GM12878 (cell line): ENCODE measurements at regions not wholly inside any gene's neighbourhood (a gene's known extent, or its start where the extent isn't known, plus 50 kb on each side); places are given as distances from the start of the nearest gene placed in this dataset.

Source experiments
- ATAC-seq: fragments of 200-7000 bp; cut with Tn5 transposase; 3 replicates; pipeline ENCODE4 v1.9.1; 2020; ENCODE audit warnings: mild to moderate bottlenecking, moderate library complexity
- BruUV-seq: library from RNA; stranded (reverse); fragments of 400-500 nt; replicated peaks from 2 replicates; lab custom pipeline; 2021; lab: Mats Ljungman, UMichigan
- CTCF ChIA-PET: fragments of 300-600 bp; sonication (Branson Sonifier 250); formaldehyde crosslinking; extraction: SDS; loops from one replicate; lab custom pipeline; 2021; ENCODE audit warnings: inconsistent platforms; lab: Yijun Ruan, JAX
- POLR2A ChIA-PET: fragments of 350-600 bp; formaldehyde crosslinking; extraction: SDS; loops from one replicate; lab custom pipeline; 2021; ENCODE audit warnings: inconsistent platforms; lab: Charles Lee
- RAD21 ChIA-PET: fragments of 300-600 bp; sonication (Branson Sonifier 250); formaldehyde crosslinking; loops from one replicate; lab custom pipeline; 2023; ENCODE audit warnings: antibody characterized with exemption; ENCODE audit not compliant: unreplicated experiment; lab: Charles Lee
- SMC1A ChIA-PET: fragments of 300-600 bp; sonication (Branson Sonifier 250); formaldehyde crosslinking; loops from one replicate; lab custom pipeline; 2023; ENCODE audit not compliant: unreplicated experiment, uncharacterized antibody; lab: Charles Lee
- DNase-seq: peaks from one replicate; pipeline ENCODE4 v3.0.0-alpha.2; 2011; ENCODE audit warnings: low read depth, low spot score
- FAIRE-seq: peaks from 3 replicates; lab custom pipeline; 2011; peaks lifted over from hg19 to GRCh38; lab: Jason Lieb, UNC
- H2AFZ ChIP-seq: 2 replicates; pipeline ENCODE4 v1.6.0; 2011; ENCODE audit warnings: low read depth, low read length, control low read depth; ENCODE audit not compliant: control insufficient read depth
- H3K27ac ChIP-seq: 2 replicates; pipeline ENCODE4 v1.5.1; 2011; ENCODE audit warnings: control low read depth; ENCODE audit not compliant: control insufficient read depth, insufficient read depth
- H3K27me3 ChIP-seq, 2 experiments: replicated peaks in 1 of 2; 2 replicates each; pipeline versions ENCODE4 v1.6.0 to v1.6.1; 2011; ENCODE audit warnings: low read length in 1 of 2; ENCODE audit not compliant: control insufficient read depth in 2 of 2, insufficient read depth in 2 of 2
- H3K36me3 ChIP-seq, 2 experiments: 2 replicates each; pipeline ENCODE4 v1.5.1; 2011; ENCODE audit warnings: low read length in 1 of 2; ENCODE audit not compliant: control insufficient read depth in 2 of 2, insufficient read depth in 2 of 2
- H3K4me1 ChIP-seq: 2 replicates; pipeline ENCODE4 v1.6.1; 2011; ENCODE audit warnings: mild to moderate bottlenecking, low read length, moderate library complexity, mixed read lengths; ENCODE audit not compliant: control insufficient read depth, insufficient read depth
- H3K4me2 ChIP-seq: 2 replicates; pipeline ENCODE4 v1.6.0; 2011; ENCODE audit warnings: control low read depth; ENCODE audit not compliant: control insufficient read depth, insufficient read depth
- H3K4me3 ChIP-seq: fragments of 200-600 bp; sonication (generic); 2 replicates; pipeline ENCODE4 v1.5.1; 2016
- H3K79me2 ChIP-seq: 2 replicates; pipeline ENCODE4 v1.6.0; 2011; ENCODE audit warnings: low read length; ENCODE audit not compliant: control insufficient read depth, insufficient read depth
- H3K9ac ChIP-seq: 2 replicates; pipeline ENCODE4 v1.8.0; 2011; ENCODE audit warnings: low read length, control low read depth, mixed read lengths; ENCODE audit not compliant: control insufficient read depth, insufficient read depth
- H3K9me3 ChIP-seq: replicated peaks from 3 replicates; pipeline ENCODE4 v1.5.1; 2011; ENCODE audit warnings: mild to moderate bottlenecking, low read length; ENCODE audit not compliant: control insufficient read depth, insufficient read depth
- H4K20me1 ChIP-seq: 2 replicates; pipeline ENCODE4 v1.6.0; 2011; ENCODE audit not compliant: control insufficient read depth, insufficient read depth
- BCLAF1 ChIP-seq: fragments of 450-650 bp; IDR thresholded peaks from 2 replicates; pipeline ENCODE4 v1.6.1; 2017; ENCODE audit warnings: antibody characterized with exemption, mild to moderate bottlenecking, moderate library complexity
- CEBPB ChIP-seq, 2 experiments: fragments of 150-350 bp in 1 of 2; IDR thresholded peaks; 2 replicates each; pipeline ENCODE4 v1.6.1; 2012 to 2014; ENCODE audit warnings: low read depth in 2 of 2, low read length in 2 of 2, borderline replicate concordance in 1 of 2, inconsistent platforms in 1 of 2
- E2F8 ChIP-seq: fragments of 450-650 bp; IDR thresholded peaks from 2 replicates; pipeline ENCODE4 v1.6.1; 2018; ENCODE audit warnings: mild to moderate bottlenecking, low read depth, moderate library complexity; ENCODE audit not compliant: partially characterized antibody
- GABPA ChIP-seq: IDR thresholded peaks from 2 replicates; pipeline ENCODE4 v1.6.1; 2014; ENCODE audit warnings: antibody characterized with exemption, low read depth, mild to moderate bottlenecking, inconsistent platforms
- IRF4 ChIP-seq: IDR thresholded peaks from 2 replicates; pipeline ENCODE4 v1.6.1; 2011; ENCODE audit warnings: low read depth, low read length
- IRF5 ChIP-seq: fragments of 450-650 bp; IDR thresholded peaks from 2 replicates; pipeline ENCODE4 v1.6.1; 2017; ENCODE audit warnings: borderline replicate concordance
- KLF5 ChIP-seq: fragments of 450-650 bp; IDR thresholded peaks from 2 replicates; pipeline ENCODE4 v1.6.1; 2014; ENCODE audit warnings: mild to moderate bottlenecking; ENCODE audit not compliant: partially characterized antibody
- MTA2 ChIP-seq: fragments of 450-650 bp; IDR thresholded peaks from 2 replicates; pipeline ENCODE4 v1.6.1; 2016; ENCODE audit warnings: low read depth, mild to moderate bottlenecking, moderate library complexity
- PBX3 ChIP-seq: IDR thresholded peaks from 2 replicates; pipeline ENCODE4 v1.6.1; 2011; ENCODE audit warnings: mild to moderate bottlenecking, low read depth, low read length, moderate library complexity; ENCODE audit not compliant: insufficient replicate concordance
- SP1 ChIP-seq: IDR thresholded peaks from one replicate; pipeline ENCODE4 v1.6.1; 2011; ENCODE audit warnings: low read depth, low read length
- TCF7 ChIP-seq: IDR thresholded peaks from 2 replicates; pipeline ENCODE4 v1.6.1; 2014; ENCODE audit warnings: antibody characterized with exemption, borderline replicate concordance
- ZNF24 ChIP-seq: fragments of 450-650 bp; IDR thresholded peaks from 2 replicates; pipeline ENCODE4 v1.6.1; 2017; ENCODE audit warnings: antibody characterized with exemption, mild to moderate bottlenecking
- ZSCAN29 ChIP-seq: fragments of 450-650 bp; IDR thresholded peaks from 2 replicates; pipeline ENCODE4 v1.6.1; 2017; ENCODE audit warnings: mild to moderate bottlenecking, moderate library complexity
- WGBS: methylation state at CpG from one replicate; pipeline ENCODE4 v1.1.6; 2016; ENCODE audit warnings: low lambda C conversion rate; ENCODE audit not compliant: insufficient replicate concordance, insufficient coverage; ENCODE audit errors: missing lambda C conversion rate; 5-methylcytosine and 5-hydroxymethylcytosine counted together
- in situ Hi-C: fragments of 300-500 bp; cut with MboI; formaldehyde crosslinking; loops from 9 replicates; pipeline ENCODE4 v1.14.3; 2018; ENCODE audit warnings: mixed read lengths
- intact Hi-C: fragments of 100-400 bp; cut with micrococcal nuclease; formaldehyde crosslinking; loops from one replicate; pipeline ENCODE4 v1.14.2; 2022; ENCODE audit not compliant: unreplicated experiment
- TF ChIP-seq, protein P1 (sequence below): IDR thresholded peaks from 2 replicates; pipeline ENCODE4 v1.6.1; 2011; ENCODE audit warnings: borderline replicate concordance, low read depth, mild to moderate bottlenecking, moderate library complexity, mixed read lengths, low read length; ENCODE audit not compliant: insufficient read depth; ENCODE audit errors: extremely low read length
- TF ChIP-seq, protein P2 (sequence below): IDR thresholded peaks from 2 replicates; pipeline ENCODE4 v1.6.1; 2012; ENCODE audit warnings: low read depth, low read length, improper control_type of control experiment

GRCh38 chr11:24372491-24372890 is 124.4 kb upstream of the LUZP2 start:
- SMC1A ChIA-PET: no interaction called here
- TF ChIP-seq, protein P1, sequence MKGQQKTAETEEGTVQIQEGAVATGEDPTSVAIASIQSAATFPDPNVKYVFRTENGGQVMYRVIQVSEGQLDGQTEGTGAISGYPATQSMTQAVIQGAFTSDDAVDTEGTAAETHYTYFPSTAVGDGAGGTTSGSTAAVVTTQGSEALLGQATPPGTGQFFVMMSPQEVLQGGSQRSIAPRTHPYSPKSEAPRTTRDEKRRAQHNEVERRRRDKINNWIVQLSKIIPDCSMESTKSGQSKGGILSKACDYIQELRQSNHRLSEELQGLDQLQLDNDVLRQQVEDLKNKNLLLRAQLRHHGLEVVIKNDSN: no peak
- TF ChIP-seq TCF7: no peak
- TF ChIP-seq MTA2: no peak
- TF ChIP-seq ZNF24: no peak
- TF ChIP-seq, protein P2, sequence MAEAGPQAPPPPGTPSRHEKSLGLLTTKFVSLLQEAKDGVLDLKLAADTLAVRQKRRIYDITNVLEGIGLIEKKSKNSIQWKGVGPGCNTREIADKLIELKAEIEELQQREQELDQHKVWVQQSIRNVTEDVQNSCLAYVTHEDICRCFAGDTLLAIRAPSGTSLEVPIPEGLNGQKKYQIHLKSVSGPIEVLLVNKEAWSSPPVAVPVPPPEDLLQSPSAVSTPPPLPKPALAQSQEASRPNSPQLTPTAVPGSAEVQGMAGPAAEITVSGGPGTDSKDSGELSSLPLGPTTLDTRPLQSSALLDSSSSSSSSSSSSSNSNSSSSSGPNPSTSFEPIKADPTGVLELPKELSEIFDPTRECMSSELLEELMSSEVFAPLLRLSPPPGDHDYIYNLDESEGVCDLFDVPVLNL: no peak
- no peak for TF ChIP-seq IRF5
- TF ChIP-seq PBX3: no peak
- no peak for TF ChIP-seq E2F8
- no peak for TF ChIP-seq ZSCAN29
- TF ChIP-seq GABPA: no peak
- no peak for TF ChIP-seq SP1
- TF ChIP-seq BCLAF1: no peak
- TF ChIP-seq CEBPB (IDR thresholded peaks at IDR 0.05; ENCODE audit: borderline replicate concordance in 1 of 2, low read depth in 2 of 2, low read length in 2 of 2): no peak
- no peak for TF ChIP-seq KLF5
- no peak for TF ChIP-seq IRF4

More at GRCh38 chr11:24372491-24372890, 124.4 kb upstream of the LUZP2 start:
- RAD21 ChIA-PET: no interaction called here
- no peak overlapping the region for H2AFZ ChIP-seq
- DNase-seq (no peak), FAIRE-seq (no peak), ATAC-seq (no peak)
- BruUV-seq: no TSS peak
- H3K27ac ChIP-seq: no peak overlapping the region
- no peaks in the 10 kb centered on the region for H3K27me3 ChIP-seq
- H3K9ac ChIP-seq: no peak overlapping the region
- POLR2A ChIA-PET: no interaction called here
- CTCF ChIA-PET: no interaction called here
- 9% methylated on average over 1 of the region's 1 CpG for WGBS
- H3K36me3 ChIP-seq: no peaks in the 10 kb centered on the region
- no peak overlapping the region for H3K4me3 ChIP-seq
- H3K9me3 ChIP-seq: no peaks in the 10 kb centered on the region
- H4K20me1 ChIP-seq: no peaks in the 10 kb centered on the region
- intact Hi-C loops: no loop called here
- H3K4me1 ChIP-seq: no peaks in the 10 kb centered on the region
- no peak overlapping the region for H3K4me2 ChIP-seq
- H3K79me2 ChIP-seq: no peaks in the 10 kb centered on the region
- in situ Hi-C loops: no loop called here
